SU-DHL-6 (cell line): ENCODE measurements at regions not wholly inside any gene's neighbourhood (a gene's known extent, or its start where the extent isn't known, plus 50 kb on each side); places are given as distances from the start of the nearest gene placed in this dataset.

Experiments used
- EZH2phosphoT487 ChIP-seq: fragments of 200-600 bp; sonication (generic), shearing (Covaris generic); conservative IDR thresholded peaks from 2 replicates; pipeline ENCODE4 v1.6.1; 2018; ENCODE audit warnings: mild to moderate bottlenecking, antibody characterized with exemption, low read length, moderate library complexity, mixed read lengths
- TF ChIP-seq, protein P1 (sequence below): fragments of 200-600 bp; sonication (generic); IDR thresholded peaks from one replicate; pipeline ENCODE4 v1.5.1; 2017; ENCODE audit warnings: antibody characterized with exemption, mild to moderate bottlenecking, low read length, moderate library complexity; ENCODE audit not compliant: insufficient read depth, poor library complexity, severe bottlenecking

DNA sequence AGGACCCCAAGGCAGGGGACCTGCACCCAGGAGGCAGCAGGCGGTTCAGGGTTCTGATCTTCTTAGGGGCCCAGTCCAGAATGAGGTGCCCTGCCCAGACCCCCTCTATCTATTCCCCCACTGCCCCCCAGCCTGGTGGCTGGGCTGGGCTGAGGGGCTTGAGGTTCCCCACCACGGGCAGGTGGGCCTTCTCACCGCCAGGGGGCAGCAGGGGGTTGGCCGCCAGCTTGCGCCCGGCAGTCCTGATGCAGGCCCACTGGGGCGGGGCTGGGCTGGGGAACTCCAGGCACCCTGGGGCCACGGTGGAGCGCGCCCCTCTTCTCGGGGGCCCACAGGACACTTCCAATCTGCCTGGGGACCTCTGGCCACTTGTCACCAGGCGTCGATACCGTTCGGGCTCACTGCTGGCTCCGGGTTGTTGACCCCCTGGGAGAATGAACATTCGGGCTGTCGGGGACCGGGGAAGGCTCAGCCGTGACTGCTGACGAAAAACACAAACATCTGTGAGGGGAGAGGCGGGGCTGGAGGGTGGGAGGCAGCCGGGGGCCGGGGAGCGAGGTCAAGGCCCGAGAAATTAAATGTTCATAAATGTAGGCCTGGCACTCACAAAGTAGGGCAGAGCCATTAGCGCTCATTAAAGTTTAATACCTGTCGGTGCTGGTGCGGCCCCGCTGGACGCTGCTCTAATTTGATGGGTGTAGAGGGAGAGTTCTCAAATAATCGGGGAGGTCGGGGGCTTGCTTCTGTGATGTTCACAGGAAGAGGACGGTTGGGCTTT, 219.3 kb upstream of the GSE1 start:
- TF ChIP-seq, protein P1, sequence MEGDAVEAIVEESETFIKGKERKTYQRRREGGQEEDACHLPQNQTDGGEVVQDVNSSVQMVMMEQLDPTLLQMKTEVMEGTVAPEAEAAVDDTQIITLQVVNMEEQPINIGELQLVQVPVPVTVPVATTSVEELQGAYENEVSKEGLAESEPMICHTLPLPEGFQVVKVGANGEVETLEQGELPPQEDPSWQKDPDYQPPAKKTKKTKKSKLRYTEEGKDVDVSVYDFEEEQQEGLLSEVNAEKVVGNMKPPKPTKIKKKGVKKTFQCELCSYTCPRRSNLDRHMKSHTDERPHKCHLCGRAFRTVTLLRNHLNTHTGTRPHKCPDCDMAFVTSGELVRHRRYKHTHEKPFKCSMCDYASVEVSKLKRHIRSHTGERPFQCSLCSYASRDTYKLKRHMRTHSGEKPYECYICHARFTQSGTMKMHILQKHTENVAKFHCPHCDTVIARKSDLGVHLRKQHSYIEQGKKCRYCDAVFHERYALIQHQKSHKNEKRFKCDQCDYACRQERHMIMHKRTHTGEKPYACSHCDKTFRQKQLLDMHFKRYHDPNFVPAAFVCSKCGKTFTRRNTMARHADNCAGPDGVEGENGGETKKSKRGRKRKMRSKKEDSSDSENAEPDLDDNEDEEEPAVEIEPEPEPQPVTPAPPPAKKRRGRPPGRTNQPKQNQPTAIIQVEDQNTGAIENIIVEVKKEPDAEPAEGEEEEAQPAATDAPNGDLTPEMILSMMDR: peak; percentile 96
- TF ChIP-seq EZH2phosphoT487: no peak
